ENCODE measurements at regions not wholly inside any gene's neighbourhood (a gene's known extent, or its start where the extent isn't known, plus 50 kb on each side); places are given as distances from the start of the nearest gene placed in this dataset.

GRCh38 chrX:137479386-137479785 lies 86.5 kb upstream of the ZIC3 start:
- Histone ChIP-seq H4K20me1 (ENCODE audit: insufficient read depth) (no peaks in the 10 kb centered on the region), H3K9ac (ENCODE audit: low read length) (no peak overlapping the region), H3K27me3 (ENCODE audit: insufficient read depth, low read depth, low read length) (no peaks in the 10 kb centered on the region), H3K4me2 (ENCODE audit: low read length) (no peak overlapping the region), H3K4me3 (ENCODE audit: low read length) (no peak overlapping the region), H2AFZ (ENCODE audit: low read depth, low read length) (no peak overlapping the region), H3K27ac (ENCODE audit: low read length) (no peak overlapping the region), H3F3A (ENCODE audit: insufficient read depth, low read length, poor library complexity, severe bottlenecking) (no peaks in the 10 kb centered on the region), H3K36me3 (ENCODE audit: insufficient read depth, low read length) (no peaks in the 10 kb centered on the region), H3K9me3 (ENCODE audit: low read length) (no peaks in the 10 kb centered on the region), H3K9me2 (ENCODE audit: insufficient read depth, low read length) (no peaks in the 10 kb centered on the region), H3K79me2 (replicated peaks; ENCODE audit: insufficient read depth, low read length) (no peaks in the 10 kb centered on the region)
- no peak for TF ChIP-seq CTCF (IDR thresholded peaks at IDR 0.05; ENCODE audit: poor library complexity, severe bottlenecking)
- TF ChIP-seq REST (IDR thresholded peaks at IDR 0.05; ENCODE audit: borderline replicate concordance) = no peak
- TF ChIP-seq RAD21 (conservative IDR thresholded peaks at IDR 0.05) = no peak
- TF ChIP-seq EP300 (conservative IDR thresholded peaks at IDR 0.05; ENCODE audit: poor library complexity, severe bottlenecking) = no peak
- no peak for TF ChIP-seq POLR2AphosphoS5 (IDR thresholded peaks at IDR 0.05)
- no peak for TF ChIP-seq MXI1 (conservative IDR thresholded peaks at IDR 0.05; ENCODE audit: poor library complexity, severe bottlenecking)
- TF ChIP-seq SMC3 (conservative IDR thresholded peaks at IDR 0.05; ENCODE audit: poor library complexity) = no peak

- H3K79me2 ChIP-seq (replicated peaks; ENCODE audit: insufficient read depth, low read length) = no peaks in the 10 kb centered on the region
- H3K9ac ChIP-seq (ENCODE audit: low read length) = no peak overlapping the region
- no peaks in the 10 kb centered on the region for H3K36me3 ChIP-seq (ENCODE audit: insufficient read depth, low read length)
- H3K27ac ChIP-seq (ENCODE audit: low read length) = no peak overlapping the region
- no peaks in the 10 kb centered on the region for H3K9me3 ChIP-seq (ENCODE audit: low read length)
- no peak for TF ChIP-seq POLR2AphosphoS5 (IDR thresholded peaks at IDR 0.05)
- no peak for TF ChIP-seq REST (IDR thresholded peaks at IDR 0.05; ENCODE audit: borderline replicate concordance)
- TF ChIP-seq CTCF (IDR thresholded peaks at IDR 0.05; ENCODE audit: poor library complexity, severe bottlenecking) = no peak
- TF ChIP-seq RAD21 (conservative IDR thresholded peaks at IDR 0.05) = no peak
- TF ChIP-seq EZH2 (IDR thresholded peaks at IDR 0.05; ENCODE audit: borderline replicate concordance, insufficient read depth, low read length, poor library complexity, severe bottlenecking) = no peak
- TF ChIP-seq MXI1 (conservative IDR thresholded peaks at IDR 0.05; ENCODE audit: poor library complexity, severe bottlenecking) = no peak
- no peak for TF ChIP-seq TAF1 (IDR thresholded peaks at IDR 0.05; ENCODE audit: low read depth)
- no peak for TF ChIP-seq EP300 (conservative IDR thresholded peaks at IDR 0.05; ENCODE audit: poor library complexity, severe bottlenecking)
- TF ChIP-seq SMC3 (conservative IDR thresholded peaks at IDR 0.05; ENCODE audit: poor library complexity) = no peak
- no peak overlapping the region for H2AFZ ChIP-seq (ENCODE audit: low read depth, low read length)
- H3K4me3 ChIP-seq (ENCODE audit: low read length) = no peak overlapping the region
- no peaks in the 10 kb centered on the region for H4K20me1 ChIP-seq (ENCODE audit: insufficient read depth)
- no peaks in the 10 kb centered on the region for H3K27me3 ChIP-seq (ENCODE audit: insufficient read depth, low read depth, low read length)
- H3F3A ChIP-seq (ENCODE audit: insufficient read depth, low read length, poor library complexity, severe bottlenecking) = no peaks in the 10 kb centered on the region
- no peak overlapping the region for H3K4me2 ChIP-seq (ENCODE audit: low read length)
- no peaks in the 10 kb centered on the region for H3K9me2 ChIP-seq (ENCODE audit: insufficient read depth, low read length)
Observed at GRCh38 chrX:137441711-137442110, 124.2 kb upstream of the ZIC3 start.

Measured in neural cell (in vitro differentiated cells).